Nephron progenitor cell (in vitro differentiated cells): ENCODE measurements at regions not wholly inside any gene's neighbourhood (a gene's known extent, or its start where the extent isn't known, plus 50 kb on each side); places are given as distances from the start of the nearest gene placed in this dataset.

Experiments
- DNase-seq: peaks from one replicate; pipeline ENCODE4 v3.0.0; 2021
- H3K27ac Mint-ChIP-seq: 2 replicates; pipeline ENCODE4 v1.8.0; 2021; ENCODE audit warnings: mild to moderate bottlenecking, moderate library complexity, mixed read lengths
- H3K27me3 Mint-ChIP-seq: 2 replicates; pipeline ENCODE4 v1.8.0; 2021; ENCODE audit warnings: mild to moderate bottlenecking, low read depth, mixed read lengths; ENCODE audit not compliant: poor library complexity
- H3K36me3 Mint-ChIP-seq: 2 replicates; pipeline ENCODE4 v1.8.0; 2021; ENCODE audit warnings: low read depth, mixed read lengths
- H3K4me1 Mint-ChIP-seq: 2 replicates; pipeline ENCODE4 v1.8.0; 2021; ENCODE audit warnings: mixed read lengths
- H3K4me3 Mint-ChIP-seq: 2 replicates; pipeline ENCODE4 v1.8.0; 2021; ENCODE audit warnings: mild to moderate bottlenecking, moderate library complexity, mixed read lengths
- H3K9me3 Mint-ChIP-seq: 2 replicates; pipeline ENCODE4 v1.8.0; 2021; ENCODE audit warnings: mild to moderate bottlenecking, moderate library complexity, mixed read lengths
- CTCF ChIP-seq: fragments of 200-600 bp; sonication (generic); IDR thresholded peaks from 2 replicates; pipeline ENCODE4 v1.5.0; 2021; ENCODE audit warnings: antibody characterized with exemption

- Mint-ChIP-seq H3K4me3 (no peak overlapping the region), H3K27me3 (peaks cover 5% of the 10 kb centered on the region), H3K9me3 (peaks cover 14% of the 10 kb centered on the region), H3K27ac (no peak overlapping the region), H3K4me1 (no peaks in the 10 kb centered on the region), H3K36me3 (peaks cover 3% of the 10 kb centered on the region)
- TF ChIP-seq CTCF = no peak
- DNase-seq = no peak
Measured at GRCh38 chr2:199663157-199663556, 187.8 kb downstream of the FTCDNL1 start.

GRCh38 chr2:199662255-199662654 lies 188.7 kb downstream of the FTCDNL1 start:
- Mint-ChIP-seq H3K27ac (no peak overlapping the region), H3K4me1 (no peaks in the 10 kb centered on the region), H3K4me3 (no peak overlapping the region), H3K9me3 (peaks cover 23% of the 10 kb centered on the region), H3K27me3 (peaks cover 10% of the 10 kb centered on the region), H3K36me3 (peaks cover 12% of the 10 kb centered on the region)
- DNase-seq = no peak
- no peak for TF ChIP-seq CTCF

- no peak for DNase-seq
- H3K4me3 Mint-ChIP-seq = no peak overlapping the region
- peaks cover 28% of the 10 kb centered on the region for H3K36me3 Mint-ChIP-seq
- no peak for TF ChIP-seq CTCF
- H3K27me3 Mint-ChIP-seq = peaks cover 12% of the 10 kb centered on the region
- no peaks in the 10 kb centered on the region for H3K4me1 Mint-ChIP-seq
- H3K27ac Mint-ChIP-seq = no peak overlapping the region
- peaks cover 44% of the 10 kb centered on the region for H3K9me3 Mint-ChIP-seq
Measured at GRCh38 chr2:199660167-199660566, 190.8 kb downstream of the FTCDNL1 start.

- peak; percentile 72 for DNase-seq
- no peak for TF ChIP-seq CTCF
- peak overlapping the region; percentile 60 for H3K4me3 Mint-ChIP-seq
- H3K36me3 Mint-ChIP-seq = peaks cover 34% of the 10 kb centered on the region
- no peak overlapping the region for H3K27ac Mint-ChIP-seq
- H3K4me1 Mint-ChIP-seq = no peaks in the 10 kb centered on the region
- peaks cover 52% of the 10 kb centered on the region for H3K9me3 Mint-ChIP-seq
- H3K27me3 Mint-ChIP-seq = peaks cover 12% of the 10 kb centered on the region
Measured at GRCh38 chr2:199659207-199659606, 191.8 kb downstream of the FTCDNL1 start.

GRCh38 chr2:199646439-199646838 lies 188.7 kb upstream of the SATB2 start:
- peaks cover 5% of the 10 kb centered on the region for H3K27me3 Mint-ChIP-seq
- no peak for DNase-seq
- H3K36me3 Mint-ChIP-seq = peaks cover 8% of the 10 kb centered on the region
- no peak for TF ChIP-seq CTCF
- H3K27ac Mint-ChIP-seq = no peak overlapping the region
- H3K4me3 Mint-ChIP-seq = no peak overlapping the region
- H3K4me1 Mint-ChIP-seq = peaks cover 6% of the 10 kb centered on the region
- H3K9me3 Mint-ChIP-seq = peaks cover 28% of the 10 kb centered on the region

- H3K4me3 Mint-ChIP-seq = no peak overlapping the region
- TF ChIP-seq CTCF = no peak
- H3K9me3 Mint-ChIP-seq = no peaks in the 10 kb centered on the region
- DNase-seq = no peak
- H3K4me1 Mint-ChIP-seq = peaks cover 23% of the 10 kb centered on the region
- H3K27me3 Mint-ChIP-seq = peaks cover 15% of the 10 kb centered on the region
- H3K36me3 Mint-ChIP-seq = no peaks in the 10 kb centered on the region
- H3K27ac Mint-ChIP-seq = no peak overlapping the region
Measured at GRCh38 chr2:199631129-199631528, 173.4 kb upstream of the SATB2 start.
